Cardiac muscle cell (in vitro differentiated cells and primary cell): ENCODE measurements at regions not wholly inside any gene's neighbourhood (a gene's known extent, or its start where the extent isn't known, plus 50 kb on each side); places are given as distances from the start of the nearest gene placed in this dataset.

Source experiments
- DNase-seq, 2 donors: peaks; one replicate each; pipeline versions ENCODE4 v3.0.0 to v3.0.0-alpha.2; 2010 to 2017; ENCODE audit warnings: low read depth in 1 of 2, low spot score in 1 of 2
- H3K27ac ChIP-seq: fragments of 200-600 bp; sonication (generic); 2 replicates; pipeline ENCODE4 v1.5.1; 2016
- H3K27me3 ChIP-seq: fragments of 200-600 bp; sonication (generic); 2 replicates; pipeline ENCODE4 v1.6.0; 2016; ENCODE audit warnings: control low read depth
- H3K36me3 ChIP-seq: fragments of 200-600 bp; sonication (generic); 2 replicates; pipeline ENCODE4 v1.5.1; 2016; ENCODE audit warnings: control low read depth
- H3K4me1 ChIP-seq: fragments of 200-600 bp; sonication (generic); 2 replicates; pipeline ENCODE4 v1.8.1; 2017; ENCODE audit warnings: low read depth, mild to moderate bottlenecking, mixed run types
- H3K4me3 ChIP-seq: fragments of 200-600 bp; sonication (generic); 2 replicates; pipeline ENCODE4 v1.5.1; 2016; ENCODE audit warnings: mild to moderate bottlenecking
- H3K9me3 ChIP-seq: fragments of 200-600 bp; sonication (generic); 2 replicates; pipeline ENCODE4 v1.5.1; 2017; ENCODE audit warnings: low read depth, mild to moderate bottlenecking, control low read depth
- TF ChIP-seq, protein P1 (sequence below): IDR thresholded peaks from 2 replicates; pipeline ENCODE4 v1.5.1; 2012; ENCODE audit warnings: low read depth, mild to moderate bottlenecking, low read length

DNA sequence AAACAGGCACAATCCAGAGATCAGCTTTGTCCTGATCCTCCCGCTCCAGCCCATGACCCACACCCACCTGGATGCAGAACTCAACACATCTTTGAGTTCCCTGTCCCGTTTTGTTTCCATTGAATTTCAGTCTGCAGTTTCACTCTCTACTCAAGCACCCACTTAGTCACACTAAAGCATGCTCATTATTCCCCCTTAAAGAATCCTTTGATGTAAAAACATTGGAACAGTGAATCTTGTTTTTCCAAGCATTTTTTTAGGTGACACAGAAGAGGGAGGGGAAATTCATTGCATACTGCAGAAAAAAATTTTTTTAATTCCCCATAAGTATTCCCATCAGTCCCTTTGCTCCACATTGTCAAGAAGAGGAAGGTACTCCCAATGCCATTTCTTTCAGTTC is 249.7 kb upstream of the TTC29 start:
- no peak overlapping the region for H3K4me3 ChIP-seq
- no peaks in the 10 kb centered on the region for H3K27me3 ChIP-seq
- no peaks in the 10 kb centered on the region for H3K36me3 ChIP-seq
- no peaks in the 10 kb centered on the region for H3K4me1 ChIP-seq
- H3K27ac ChIP-seq, result no peak overlapping the region
- TF ChIP-seq, protein P1, sequence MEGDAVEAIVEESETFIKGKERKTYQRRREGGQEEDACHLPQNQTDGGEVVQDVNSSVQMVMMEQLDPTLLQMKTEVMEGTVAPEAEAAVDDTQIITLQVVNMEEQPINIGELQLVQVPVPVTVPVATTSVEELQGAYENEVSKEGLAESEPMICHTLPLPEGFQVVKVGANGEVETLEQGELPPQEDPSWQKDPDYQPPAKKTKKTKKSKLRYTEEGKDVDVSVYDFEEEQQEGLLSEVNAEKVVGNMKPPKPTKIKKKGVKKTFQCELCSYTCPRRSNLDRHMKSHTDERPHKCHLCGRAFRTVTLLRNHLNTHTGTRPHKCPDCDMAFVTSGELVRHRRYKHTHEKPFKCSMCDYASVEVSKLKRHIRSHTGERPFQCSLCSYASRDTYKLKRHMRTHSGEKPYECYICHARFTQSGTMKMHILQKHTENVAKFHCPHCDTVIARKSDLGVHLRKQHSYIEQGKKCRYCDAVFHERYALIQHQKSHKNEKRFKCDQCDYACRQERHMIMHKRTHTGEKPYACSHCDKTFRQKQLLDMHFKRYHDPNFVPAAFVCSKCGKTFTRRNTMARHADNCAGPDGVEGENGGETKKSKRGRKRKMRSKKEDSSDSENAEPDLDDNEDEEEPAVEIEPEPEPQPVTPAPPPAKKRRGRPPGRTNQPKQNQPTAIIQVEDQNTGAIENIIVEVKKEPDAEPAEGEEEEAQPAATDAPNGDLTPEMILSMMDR, result no peak
- H3K9me3 ChIP-seq, result no peaks in the 10 kb centered on the region
- DNase-seq, result no peak

DNA sequence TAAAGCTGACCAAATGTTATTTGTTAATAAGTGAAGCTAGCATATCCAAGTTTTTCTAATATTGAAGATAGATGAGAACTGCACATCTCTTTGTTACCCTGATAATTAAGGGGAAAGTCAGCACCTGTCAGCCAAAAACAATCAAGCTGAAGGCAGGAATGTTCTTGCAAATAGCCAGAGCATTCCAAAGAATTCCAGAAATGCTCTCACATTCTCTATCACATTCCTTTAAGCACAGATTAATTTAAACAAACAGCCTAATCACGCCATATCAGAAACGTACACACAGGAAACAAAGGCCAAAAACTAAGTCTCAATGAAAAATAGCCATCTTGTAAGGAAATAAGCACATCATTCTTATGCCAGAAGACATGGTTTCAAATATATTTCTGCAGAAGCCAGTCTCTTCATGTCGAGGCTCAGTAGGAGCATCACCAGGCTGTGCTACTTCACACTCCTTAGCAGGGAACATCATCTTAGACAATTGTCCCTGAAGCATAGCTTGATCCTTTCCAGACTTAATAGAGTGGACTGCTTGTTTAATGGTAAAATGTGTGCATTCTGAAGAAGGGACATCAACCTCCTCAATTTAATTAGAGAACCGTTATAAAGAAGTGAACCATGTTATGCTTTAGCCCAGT is 252.9 kb upstream of the TTC29 start:
- Histone ChIP-seq H3K4me3 (no peak overlapping the region), H3K27ac (no peak overlapping the region), H3K4me1 (no peaks in the 10 kb centered on the region), H3K36me3 (no peaks in the 10 kb centered on the region), H3K27me3 (no peaks in the 10 kb centered on the region), H3K9me3 (no peaks in the 10 kb centered on the region)
- TF ChIP-seq, protein P1, result no peak
- peak in 1 of 2 donors; percentile 55 for DNase-seq

DNA sequence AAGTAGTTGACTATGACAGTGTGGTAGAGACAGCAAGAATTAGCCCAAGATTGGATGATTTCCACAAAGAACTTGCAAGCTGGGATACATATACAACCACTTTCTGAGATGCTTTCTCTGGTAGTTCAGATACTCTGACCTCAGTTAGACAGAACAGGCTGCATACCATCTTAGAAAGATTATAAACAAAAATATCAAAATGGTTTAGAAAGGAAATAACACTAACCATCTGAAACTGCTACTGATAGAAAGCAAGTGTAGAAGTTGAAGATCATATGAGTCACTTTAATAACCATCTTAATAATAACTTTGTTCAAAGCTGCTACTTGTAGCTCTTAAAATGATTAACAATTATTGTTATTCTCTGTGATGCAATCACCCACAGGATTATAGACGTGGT is 255.4 kb upstream of the TTC29 start:
- no peak overlapping the region for H3K4me3 ChIP-seq
- H3K4me1 ChIP-seq, result no peaks in the 10 kb centered on the region
- no peaks in the 10 kb centered on the region for H3K36me3 ChIP-seq
- DNase-seq, result no peak
- H3K27me3 ChIP-seq, result no peaks in the 10 kb centered on the region
- TF ChIP-seq, protein P1, result no peak
- no peak overlapping the region for H3K27ac ChIP-seq
- H3K9me3 ChIP-seq, result no peaks in the 10 kb centered on the region

DNA sequence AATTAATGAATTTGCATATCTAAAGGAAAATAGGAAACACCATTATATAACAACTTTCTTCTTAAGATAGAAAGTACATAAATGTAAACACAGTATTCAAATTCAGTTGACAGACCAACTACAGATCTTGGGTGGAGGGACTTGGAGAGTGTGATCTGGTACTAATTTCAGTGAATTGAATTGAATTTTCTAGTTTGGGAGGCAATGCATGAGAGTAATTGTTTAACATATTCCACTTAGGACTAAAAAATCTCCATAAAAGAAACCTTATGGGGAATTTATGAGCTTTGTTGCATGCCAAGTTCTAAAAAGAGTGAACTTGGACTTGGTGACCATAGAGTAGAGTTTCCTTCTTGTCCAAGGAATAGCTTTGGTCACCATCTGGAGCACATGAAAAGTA is 261.1 kb upstream of the TTC29 start:
- DNase-seq, result no peak
- Histone ChIP-seq H3K4me1 (no peaks in the 10 kb centered on the region), H3K27ac (no peak overlapping the region), H3K36me3 (no peaks in the 10 kb centered on the region), H3K9me3 (no peaks in the 10 kb centered on the region), H3K4me3 (no peak overlapping the region), H3K27me3 (no peaks in the 10 kb centered on the region)
- TF ChIP-seq, protein P1, result no peak

DNA sequence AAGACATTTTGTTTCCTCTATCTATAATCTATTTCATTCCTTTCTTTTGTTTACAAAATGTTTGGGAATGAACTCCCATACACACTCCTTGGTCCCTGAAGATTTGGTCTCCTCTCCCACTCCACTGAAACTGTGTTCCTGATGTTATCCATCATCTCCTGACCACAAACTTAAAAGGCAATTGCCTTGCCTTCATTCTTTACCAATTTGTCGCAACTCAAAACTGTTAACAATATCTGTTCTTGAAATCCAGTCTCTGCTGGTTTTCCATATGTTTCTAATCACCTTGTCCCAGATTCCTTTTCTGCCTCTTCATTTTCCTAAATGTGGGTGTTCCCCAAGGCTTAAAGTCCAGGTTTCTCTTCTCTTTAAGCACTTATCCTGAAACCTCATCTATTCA is 262.2 kb upstream of the TTC29 start:
- Histone ChIP-seq H3K27ac (no peak overlapping the region), H3K9me3 (no peaks in the 10 kb centered on the region), H3K4me1 (no peaks in the 10 kb centered on the region), H3K4me3 (no peak overlapping the region), H3K36me3 (no peaks in the 10 kb centered on the region), H3K27me3 (no peaks in the 10 kb centered on the region)
- DNase-seq, result no peak
- TF ChIP-seq, protein P1, result no peak
